ENCODE measurements at regions not wholly inside any gene's neighbourhood (a gene's known extent, or its start where the extent isn't known, plus 50 kb on each side); places are given as distances from the start of the nearest gene placed in this dataset.

GRCh38 chr18:29351171-29351570, 1174.2 kb upstream of the CDH2 start:
- ChIA-PET POLR2A (no interaction called here), CTCF (no interaction called here)
- H3K27ac Mint-ChIP-seq, result no peak overlapping the region
- H3K4me1 Mint-ChIP-seq, result no peaks in the 10 kb centered on the region
- peaks cover 5% of the 10 kb centered on the region for H3K9me3 Mint-ChIP-seq
- no peaks in the 10 kb centered on the region for H3K36me3 Mint-ChIP-seq (ENCODE audit: low read depth)
- no peak for DNase-seq
- no peaks in the 10 kb centered on the region for H3K27me3 Mint-ChIP-seq
- no peak overlapping the region for H3K4me3 Mint-ChIP-seq

- peaks cover 22% of the 10 kb centered on the region for H3K9me3 Mint-ChIP-seq
- no peaks in the 10 kb centered on the region for H3K36me3 Mint-ChIP-seq (ENCODE audit: low read depth)
- no peaks in the 10 kb centered on the region for H3K27me3 Mint-ChIP-seq
- ChIA-PET POLR2A (no interaction called here), CTCF (no interaction called here)
- no peak overlapping the region for H3K27ac Mint-ChIP-seq
- no peaks in the 10 kb centered on the region for H3K4me1 Mint-ChIP-seq
- DNase-seq, result no peak
- H3K4me3 Mint-ChIP-seq, result no peak overlapping the region
These were observed 1152.0 kb upstream of the CDH2 start for GRCh38 chr18:29328932-29329331.

GRCh38 chr18:29326214-29326613, 1149.3 kb upstream of the CDH2 start:
- H3K36me3 Mint-ChIP-seq (ENCODE audit: low read depth), result no peaks in the 10 kb centered on the region
- H3K4me3 Mint-ChIP-seq, result no peak overlapping the region
- no peaks in the 10 kb centered on the region for H3K4me1 Mint-ChIP-seq
- DNase-seq, result no peak
- peaks cover 25% of the 10 kb centered on the region for H3K9me3 Mint-ChIP-seq
- ChIA-PET CTCF (no interaction called here), POLR2A (no interaction called here)
- H3K27ac Mint-ChIP-seq, result no peak overlapping the region
- no peaks in the 10 kb centered on the region for H3K27me3 Mint-ChIP-seq

- ChIA-PET CTCF (no interaction called here), POLR2A (no interaction called here)
- peaks cover 17% of the 10 kb centered on the region for H3K9me3 Mint-ChIP-seq
- no peaks in the 10 kb centered on the region for H3K4me1 Mint-ChIP-seq
- no peak for DNase-seq
- H3K4me3 Mint-ChIP-seq, result no peak overlapping the region
- H3K27ac Mint-ChIP-seq, result no peak overlapping the region
- H3K27me3 Mint-ChIP-seq, result no peaks in the 10 kb centered on the region
- H3K36me3 Mint-ChIP-seq (ENCODE audit: low read depth), result no peaks in the 10 kb centered on the region
These were observed 1144.6 kb upstream of the CDH2 start for GRCh38 chr18:29321561-29321960.

GRCh38 chr18:29313312-29313711, 1136.4 kb upstream of the CDH2 start:
- H3K4me1 Mint-ChIP-seq, result no peaks in the 10 kb centered on the region
- H3K9me3 Mint-ChIP-seq, result peaks cover 4% of the 10 kb centered on the region
- no peaks in the 10 kb centered on the region for H3K27me3 Mint-ChIP-seq
- no peak overlapping the region for H3K27ac Mint-ChIP-seq
- no peak overlapping the region for H3K4me3 Mint-ChIP-seq
- CTCF ChIA-PET, result interaction anchor here (0.6 kb wide), 1 partner anchor 35 kb away, joined by 3 read pairs; no protein-coding TSS in a partner anchor
- H3K36me3 Mint-ChIP-seq (ENCODE audit: low read depth), result no peaks in the 10 kb centered on the region
- POLR2A ChIA-PET, result no interaction called here
- DNase-seq, result no peak

GRCh38 chr18:29311580-29311979, 1134.7 kb upstream of the CDH2 start:
- H3K9me3 Mint-ChIP-seq, result peaks cover 4% of the 10 kb centered on the region
- H3K4me1 Mint-ChIP-seq, result no peaks in the 10 kb centered on the region
- H3K36me3 Mint-ChIP-seq (ENCODE audit: low read depth), result no peaks in the 10 kb centered on the region
- H3K27me3 Mint-ChIP-seq, result no peaks in the 10 kb centered on the region
- no peak for DNase-seq
- no peak overlapping the region for H3K27ac Mint-ChIP-seq
- POLR2A ChIA-PET, result no interaction called here
- no peak overlapping the region for H3K4me3 Mint-ChIP-seq
- CTCF ChIA-PET, result no interaction called here

- H3K27me3 Mint-ChIP-seq, result no peaks in the 10 kb centered on the region
- no peak for DNase-seq
- H3K4me3 Mint-ChIP-seq, result no peak overlapping the region
- CTCF ChIA-PET, result no interaction called here
- POLR2A ChIA-PET, result no interaction called here
- H3K9me3 Mint-ChIP-seq, result peaks cover 4% of the 10 kb centered on the region
- H3K4me1 Mint-ChIP-seq, result no peaks in the 10 kb centered on the region
- no peak overlapping the region for H3K27ac Mint-ChIP-seq
- H3K36me3 Mint-ChIP-seq (ENCODE audit: low read depth), result no peaks in the 10 kb centered on the region
These were observed 1132.4 kb upstream of the CDH2 start for GRCh38 chr18:29309366-29309765.

GRCh38 chr18:29307982-29308381, 1131.1 kb upstream of the CDH2 start:
- Mint-ChIP-seq H3K27me3 (no peaks in the 10 kb centered on the region), H3K27ac (no peak overlapping the region), H3K9me3 (peaks cover 8% of the 10 kb centered on the region), H3K4me1 (no peaks in the 10 kb centered on the region), H3K4me3 (no peak overlapping the region), H3K36me3 (ENCODE audit: low read depth) (no peaks in the 10 kb centered on the region)
- CTCF ChIA-PET, result no interaction called here
- no peak for DNase-seq
- POLR2A ChIA-PET, result no interaction called here

- Mint-ChIP-seq H3K27me3 (no peaks in the 10 kb centered on the region), H3K9me3 (peaks cover 8% of the 10 kb centered on the region), H3K36me3 (ENCODE audit: low read depth) (no peaks in the 10 kb centered on the region), H3K27ac (no peak overlapping the region), H3K4me1 (no peaks in the 10 kb centered on the region), H3K4me3 (no peak overlapping the region)
- ChIA-PET CTCF (no interaction called here), POLR2A (no interaction called here)
- no peak for DNase-seq
These were observed 1130.3 kb upstream of the CDH2 start for GRCh38 chr18:29307231-29307630.

GRCh38 chr18:29305516-29305915, 1128.6 kb upstream of the CDH2 start:
- peaks cover 12% of the 10 kb centered on the region for H3K9me3 Mint-ChIP-seq
- no peaks in the 10 kb centered on the region for H3K36me3 Mint-ChIP-seq (ENCODE audit: low read depth)
- POLR2A ChIA-PET, result no interaction called here
- DNase-seq, result no peak
- H3K4me1 Mint-ChIP-seq, result no peaks in the 10 kb centered on the region
- H3K27me3 Mint-ChIP-seq, result no peaks in the 10 kb centered on the region
- H3K4me3 Mint-ChIP-seq, result no peak overlapping the region
- no peak overlapping the region for H3K27ac Mint-ChIP-seq
- CTCF ChIA-PET, result no interaction called here

- H3K36me3 Mint-ChIP-seq (ENCODE audit: low read depth), result no peaks in the 10 kb centered on the region
These were observed 1124.1 kb upstream of the CDH2 start for GRCh38 chr18:29301048-29301447.

GRCh38 chr18:29285471-29285870, 1108.5 kb upstream of the CDH2 start:
- no peaks in the 10 kb centered on the region for H3K36me3 Mint-ChIP-seq (ENCODE audit: low read depth)

More at GRCh38 chr18:29301048-29301447, 1124.1 kb upstream of the CDH2 start:
- Mint-ChIP-seq H3K4me1 (no peaks in the 10 kb centered on the region), H3K27me3 (no peaks in the 10 kb centered on the region), H3K27ac (no peak overlapping the region), H3K9me3 (peaks cover 13% of the 10 kb centered on the region), H3K4me3 (no peak overlapping the region)
- ChIA-PET POLR2A (no interaction called here), CTCF (no interaction called here)
- no peak for DNase-seq

GRCh38 chr18:29271501-29271900, 1094.6 kb upstream of the CDH2 start:
- Mint-ChIP-seq H3K27ac (no peak overlapping the region), H3K9me3 (peaks cover 10% of the 10 kb centered on the region), H3K4me3 (no peak overlapping the region), H3K4me1 (no peaks in the 10 kb centered on the region), H3K36me3 (ENCODE audit: low read depth) (no peaks in the 10 kb centered on the region), H3K27me3 (no peaks in the 10 kb centered on the region)
- CTCF ChIA-PET, result no interaction called here
- POLR2A ChIA-PET, result no interaction called here
- no peak for DNase-seq

More at GRCh38 chr18:29285471-29285870, 1108.5 kb upstream of the CDH2 start:
- no peaks in the 10 kb centered on the region for H3K4me1 Mint-ChIP-seq
- H3K9me3 Mint-ChIP-seq, result peaks cover 32% of the 10 kb centered on the region
- CTCF ChIA-PET, result no interaction called here
- no peak overlapping the region for H3K4me3 Mint-ChIP-seq
- no peak for DNase-seq
- H3K27ac Mint-ChIP-seq, result no peak overlapping the region
- POLR2A ChIA-PET, result no interaction called here
- no peaks in the 10 kb centered on the region for H3K27me3 Mint-ChIP-seq

- peaks cover 11% of the 10 kb centered on the region for H3K9me3 Mint-ChIP-seq
- no peak for DNase-seq
- H3K36me3 Mint-ChIP-seq (ENCODE audit: low read depth), result no peaks in the 10 kb centered on the region
- H3K4me1 Mint-ChIP-seq, result no peaks in the 10 kb centered on the region
- ChIA-PET CTCF (no interaction called here), POLR2A (no interaction called here)
- H3K4me3 Mint-ChIP-seq, result no peak overlapping the region
- no peaks in the 10 kb centered on the region for H3K27me3 Mint-ChIP-seq
- no peak overlapping the region for H3K27ac Mint-ChIP-seq
These were observed 1082.9 kb upstream of the CDH2 start for GRCh38 chr18:29259838-29260237.

- ChIA-PET POLR2A (no interaction called here), CTCF (no interaction called here)
- H3K9me3 Mint-ChIP-seq, result peaks cover 1% of the 10 kb centered on the region
- H3K4me1 Mint-ChIP-seq, result no peaks in the 10 kb centered on the region
- H3K4me3 Mint-ChIP-seq, result no peak overlapping the region
- no peak overlapping the region for H3K27ac Mint-ChIP-seq
- no peaks in the 10 kb centered on the region for H3K27me3 Mint-ChIP-seq
- H3K36me3 Mint-ChIP-seq (ENCODE audit: low read depth), result no peaks in the 10 kb centered on the region
- no peak for DNase-seq
These were observed 1077.2 kb upstream of the CDH2 start for GRCh38 chr18:29254123-29254522.
